Non-pigmented ciliary epithelial cell (primary cell): ENCODE measurements at regions not wholly inside any gene's neighbourhood (a gene's known extent, or its start where the extent isn't known, plus 50 kb on each side); places are given as distances from the start of the nearest gene placed in this dataset.
"Not testable (repeated sequence)": the region's sequence is repeated elsewhere in the genome, so short reads cannot be mapped to it uniquely, and the experiment has no call there.

Source experiments
- DNase-seq: peaks from one replicate; pipeline ENCODE4 v3.0.0-alpha.2; 2010; ENCODE audit warnings: low read depth

- DNase-seq, result no peak
These were observed 1156.7 kb downstream of the GATA3 start for GRCh38 chr10:9211228-9211627.

- DNase-seq, result no peak
These were observed 1160.1 kb downstream of the GATA3 start for GRCh38 chr10:9214618-9215017.

- no peak for DNase-seq
These were observed 1160.6 kb downstream of the GATA3 start for GRCh38 chr10:9215121-9215520.

GRCh38 chr10:9219860-9220259, 1165.4 kb downstream of the GATA3 start:
- DNase-seq, result no peak

DNA sequence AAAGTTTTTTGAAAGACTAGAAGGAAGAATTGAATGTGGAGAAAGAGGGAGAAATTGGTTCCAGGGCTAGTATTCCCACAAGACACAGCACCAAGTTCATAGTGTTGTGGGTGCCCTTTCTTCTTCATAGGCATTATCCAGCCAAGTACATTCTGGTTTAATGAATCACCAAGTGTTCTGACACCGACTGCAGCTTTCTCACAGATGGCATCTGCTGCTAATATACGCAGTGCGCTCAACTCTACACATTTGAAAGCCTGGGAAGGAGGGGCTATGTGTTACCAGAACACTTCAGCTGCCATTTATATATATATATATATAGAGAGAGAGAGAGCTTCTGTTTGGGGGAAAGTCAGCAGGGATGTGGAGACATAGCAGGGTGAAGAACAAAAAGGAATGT, 1168.4 kb downstream of the GATA3 start:
- DNase-seq, result no peak

- no peak for DNase-seq
These were observed 1173.3 kb downstream of the GATA3 start for GRCh38 chr10:9227679-9228365.

DNA sequence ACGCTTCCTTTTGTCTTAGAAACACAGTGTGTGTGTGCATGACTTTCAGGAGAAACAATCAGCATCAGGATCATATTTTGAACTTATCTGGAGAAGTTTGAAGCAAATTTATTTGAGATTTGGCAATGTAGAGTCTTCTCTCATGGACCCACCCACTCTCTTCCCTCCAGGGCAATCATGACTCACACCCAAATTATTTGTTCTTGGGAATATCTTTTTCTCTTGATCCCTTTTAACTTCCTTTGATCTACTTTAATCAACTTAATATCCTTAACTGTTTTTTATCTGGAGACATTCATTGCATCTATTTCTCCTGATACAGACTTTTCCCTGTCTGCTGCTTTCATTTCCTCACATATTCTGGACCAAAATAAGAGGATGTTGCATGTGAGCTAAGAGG, 1174.3 kb downstream of the GATA3 start:
- no peak for DNase-seq

- DNase-seq, result no peak
These were observed 1175.3 kb downstream of the GATA3 start for GRCh38 chr10:9229702-9230244.

DNA sequence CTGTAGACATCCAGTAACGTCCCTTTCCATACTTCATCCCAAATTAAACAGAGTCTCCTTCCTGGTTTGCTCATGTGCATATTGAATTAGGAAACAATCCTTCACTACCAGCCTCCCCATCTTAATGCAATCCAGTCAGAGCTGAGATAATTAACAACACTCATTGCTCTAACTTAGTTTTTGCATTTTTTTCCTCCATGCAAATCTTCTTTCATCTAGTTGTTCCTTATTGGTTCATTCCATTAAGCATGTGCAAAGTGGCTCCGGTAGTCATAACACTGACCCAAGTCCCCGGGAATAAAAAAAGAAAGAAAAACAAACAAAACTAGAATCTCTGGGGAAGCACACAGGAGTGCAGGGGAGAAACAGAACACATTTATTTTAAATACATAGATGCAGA, 1176.1 kb downstream of the GATA3 start:
- no peak for DNase-seq

DNA sequence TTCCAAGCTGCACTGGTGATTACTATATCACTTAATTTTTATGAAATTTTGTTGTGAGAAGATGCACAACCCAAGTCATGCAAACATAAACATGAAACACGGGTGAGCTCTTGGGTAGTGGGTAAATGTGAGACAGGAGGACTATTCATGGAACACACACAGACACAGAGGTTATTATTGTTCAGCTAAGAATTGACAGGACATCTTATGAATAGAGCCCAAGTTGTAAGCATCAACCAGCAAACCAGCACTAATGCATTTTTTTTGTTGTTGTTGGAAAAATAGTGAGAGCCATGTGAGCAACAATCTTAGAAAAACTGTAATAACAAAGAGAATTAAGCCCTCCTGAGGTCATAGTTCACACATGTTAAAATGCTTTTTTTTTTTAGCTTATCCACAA, 1179.7 kb downstream of the GATA3 start:
- no peak for DNase-seq

DNA sequence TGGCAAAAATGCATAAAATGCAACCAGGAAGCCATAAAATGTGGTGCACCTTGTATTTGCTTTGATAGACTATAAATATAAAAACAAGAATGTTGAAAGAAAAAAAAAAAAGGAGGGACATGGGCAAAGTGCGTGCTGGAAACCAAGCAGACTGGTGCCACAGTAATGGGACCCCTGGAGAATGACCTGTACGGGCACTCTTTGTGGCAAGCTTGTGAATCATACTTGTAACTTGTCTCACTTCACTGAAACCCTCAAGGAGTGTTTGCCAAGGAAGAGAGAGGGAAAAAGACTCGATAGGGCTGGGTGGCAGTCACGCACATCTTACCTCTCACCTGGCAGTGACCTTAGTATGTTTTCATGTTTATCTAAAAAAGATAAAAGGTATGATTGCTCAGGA, 1183.6 kb downstream of the GATA3 start:
- DNase-seq, result no peak

GRCh38 chr10:9239298-9239697, 1184.8 kb downstream of the GATA3 start:
- DNase-seq, result no peak

DNA sequence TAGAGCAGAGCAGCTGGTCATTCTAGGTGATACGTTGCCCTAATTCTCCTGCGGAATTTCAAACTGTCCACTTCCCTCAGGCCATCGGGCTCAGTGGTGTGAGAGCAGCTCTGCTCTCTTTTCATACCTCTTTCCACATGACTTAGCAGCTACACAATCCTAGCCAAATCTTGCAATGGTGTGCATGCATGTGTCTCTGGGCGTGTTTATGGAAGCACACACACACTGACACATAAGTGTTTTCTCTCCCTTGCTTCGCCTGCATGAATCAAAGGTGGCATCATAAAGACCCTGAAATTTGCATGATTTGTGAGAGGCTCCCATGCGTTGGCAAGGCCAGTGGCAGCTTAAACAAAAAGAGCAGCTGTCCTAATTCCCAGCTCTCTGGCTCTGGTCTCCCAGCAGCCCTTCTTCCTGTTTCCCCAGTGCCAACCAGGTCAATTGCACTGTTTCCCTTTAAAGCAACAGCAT, 1189.5 kb downstream of the GATA3 start:
- no peak for DNase-seq

DNA sequence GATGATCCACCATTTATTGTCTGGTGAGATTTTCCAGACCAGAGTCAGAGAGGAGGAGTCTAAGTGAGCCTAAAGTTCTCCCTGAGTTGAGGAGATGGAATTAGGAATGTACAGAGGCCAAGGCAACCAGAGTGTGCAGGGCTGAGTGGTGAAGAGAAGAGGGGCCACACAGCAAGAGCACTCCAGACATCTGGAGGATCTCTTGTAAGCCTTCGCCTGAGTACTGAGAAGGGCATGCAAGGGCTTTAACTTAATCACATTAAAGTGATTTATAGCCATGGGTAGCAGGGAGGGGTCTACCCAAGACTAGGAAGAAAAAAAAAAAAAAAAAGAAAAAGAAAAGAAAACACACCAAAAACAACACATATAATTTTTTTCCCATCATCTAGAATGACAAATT, 1190.4 kb downstream of the GATA3 start:
- DNase-seq, result no peak

GRCh38 chr10:9253121-9253520, 1198.6 kb downstream of the GATA3 start:
- DNase-seq, result no peak

GRCh38 chr10:9254353-9254752, 1199.9 kb downstream of the GATA3 start:
- peak; percentile 37 for DNase-seq

GRCh38 chr10:9260690-9261089, 1206.2 kb downstream of the GATA3 start:
- DNase-seq, result no peak

- peak; percentile 35 for DNase-seq
These were observed 1208.3 kb downstream of the GATA3 start for GRCh38 chr10:9262770-9263169.

DNA sequence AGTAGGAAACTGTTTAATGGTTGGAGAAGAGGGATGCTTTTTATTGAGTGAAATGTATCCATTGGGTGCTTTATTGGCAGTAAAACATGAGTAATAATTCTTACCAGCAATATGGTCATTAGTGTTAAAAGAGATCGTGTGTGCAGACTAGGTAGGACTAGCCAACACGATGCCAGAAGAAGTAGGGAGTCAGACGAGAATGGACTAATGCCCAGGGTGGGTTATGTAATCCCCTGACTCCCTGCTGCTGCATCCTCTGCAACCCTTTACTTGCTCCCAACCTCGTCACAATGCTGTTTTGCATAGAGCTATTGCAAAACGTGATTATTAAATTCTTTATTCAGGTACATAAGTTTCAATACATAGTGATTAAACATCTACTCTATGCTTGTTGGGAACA, 1213.7 kb downstream of the GATA3 start:
- no peak for DNase-seq

GRCh38 chr10:9273126-9273833, 1218.8 kb downstream of the GATA3 start:
- DNase-seq, result not testable (repeated sequence)

GRCh38 chr10:9274206-9274755, 1219.8 kb downstream of the GATA3 start:
- DNase-seq, result no peak

GRCh38 chr10:9275861-9276260, 1221.4 kb downstream of the GATA3 start:
- DNase-seq, result no peak

DNA sequence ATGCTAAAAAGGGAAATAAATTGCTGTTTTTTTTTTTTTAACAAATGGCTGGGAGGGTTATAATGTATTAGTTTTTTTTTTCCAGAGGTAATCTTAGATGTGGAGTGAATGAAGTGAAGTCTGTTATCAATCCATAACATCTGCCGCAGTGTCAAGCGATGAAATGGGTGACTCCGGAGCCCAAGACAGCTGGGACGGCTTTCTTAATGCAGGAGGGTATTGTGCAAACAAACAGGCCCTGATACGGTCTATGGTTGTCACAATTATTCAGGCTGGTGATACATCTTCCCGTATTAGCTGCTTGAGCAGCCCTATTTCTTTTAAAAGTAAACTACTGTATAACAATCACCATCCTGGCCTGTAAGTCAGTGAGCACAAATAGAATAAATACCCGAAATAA, 1231.2 kb downstream of the GATA3 start:
- DNase-seq, result no peak
